ENCODE measurements at regions not wholly inside any gene's neighbourhood (a gene's known extent, or its start where the extent isn't known, plus 50 kb on each side); places are given as distances from the start of the nearest gene placed in this dataset.

DNA sequence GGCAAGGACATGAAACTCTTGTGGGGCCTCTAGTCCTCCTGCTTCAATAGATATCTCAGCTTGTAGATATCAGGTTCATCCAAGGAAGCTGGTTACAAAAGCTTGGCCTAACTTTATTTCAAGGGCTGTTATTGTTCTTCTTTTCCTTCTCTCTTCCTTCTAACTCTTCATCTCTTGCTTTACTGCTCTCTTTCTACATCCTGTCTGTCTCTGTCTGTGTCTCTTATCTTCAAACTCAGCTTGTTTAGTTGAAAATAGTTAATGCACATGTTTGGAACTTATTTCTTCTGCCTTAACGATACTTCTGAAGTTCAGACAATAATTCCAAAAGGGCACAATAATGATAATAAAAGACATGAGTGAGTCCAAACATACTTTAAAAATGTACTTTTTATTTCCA lies 393.9 kb downstream of the NXPH1 start:
- TF ChIP-seq EP300 (IDR thresholded peaks at IDR 0.05; ENCODE audit: borderline replicate concordance) (no peak), YY1 (IDR thresholded peaks at IDR 0.05; ENCODE audit: low read depth) (no peak), TAF1 (IDR thresholded peaks at IDR 0.05; ENCODE audit: low read depth) (no peak), RAD21 (IDR thresholded peaks at IDR 0.05; ENCODE audit: low read depth) (no peak), TEAD4 (IDR thresholded peaks at IDR 0.05) (no peak)
- TF ChIP-seq, protein P1, sequence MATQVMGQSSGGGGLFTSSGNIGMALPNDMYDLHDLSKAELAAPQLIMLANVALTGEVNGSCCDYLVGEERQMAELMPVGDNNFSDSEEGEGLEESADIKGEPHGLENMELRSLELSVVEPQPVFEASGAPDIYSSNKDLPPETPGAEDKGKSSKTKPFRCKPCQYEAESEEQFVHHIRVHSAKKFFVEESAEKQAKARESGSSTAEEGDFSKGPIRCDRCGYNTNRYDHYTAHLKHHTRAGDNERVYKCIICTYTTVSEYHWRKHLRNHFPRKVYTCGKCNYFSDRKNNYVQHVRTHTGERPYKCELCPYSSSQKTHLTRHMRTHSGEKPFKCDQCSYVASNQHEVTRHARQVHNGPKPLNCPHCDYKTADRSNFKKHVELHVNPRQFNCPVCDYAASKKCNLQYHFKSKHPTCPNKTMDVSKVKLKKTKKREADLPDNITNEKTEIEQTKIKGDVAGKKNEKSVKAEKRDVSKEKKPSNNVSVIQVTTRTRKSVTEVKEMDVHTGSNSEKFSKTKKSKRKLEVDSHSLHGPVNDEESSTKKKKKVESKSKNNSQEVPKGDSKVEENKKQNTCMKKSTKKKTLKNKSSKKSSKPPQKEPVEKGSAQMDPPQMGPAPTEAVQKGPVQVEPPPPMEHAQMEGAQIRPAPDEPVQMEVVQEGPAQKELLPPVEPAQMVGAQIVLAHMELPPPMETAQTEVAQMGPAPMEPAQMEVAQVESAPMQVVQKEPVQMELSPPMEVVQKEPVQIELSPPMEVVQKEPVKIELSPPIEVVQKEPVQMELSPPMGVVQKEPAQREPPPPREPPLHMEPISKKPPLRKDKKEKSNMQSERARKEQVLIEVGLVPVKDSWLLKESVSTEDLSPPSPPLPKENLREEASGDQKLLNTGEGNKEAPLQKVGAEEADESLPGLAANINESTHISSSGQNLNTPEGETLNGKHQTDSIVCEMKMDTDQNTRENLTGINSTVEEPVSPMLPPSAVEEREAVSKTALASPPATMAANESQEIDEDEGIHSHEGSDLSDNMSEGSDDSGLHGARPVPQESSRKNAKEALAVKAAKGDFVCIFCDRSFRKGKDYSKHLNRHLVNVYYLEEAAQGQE (IDR thresholded peaks at IDR 0.05; ENCODE audit: low read depth) = no peak
- TF ChIP-seq, protein P2, sequence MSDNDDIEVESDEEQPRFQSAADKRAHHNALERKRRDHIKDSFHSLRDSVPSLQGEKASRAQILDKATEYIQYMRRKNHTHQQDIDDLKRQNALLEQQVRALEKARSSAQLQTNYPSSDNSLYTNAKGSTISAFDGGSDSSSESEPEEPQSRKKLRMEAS (IDR thresholded peaks at IDR 0.05) = no peak

Measured in Ishikawa (cell line).